Raji (cell line): ENCODE measurements at regions not wholly inside any gene's neighbourhood (a gene's known extent, or its start where the extent isn't known, plus 50 kb on each side); places are given as distances from the start of the nearest gene placed in this dataset.

Source experiments
- POLR2A ChIP-seq: IDR thresholded peaks from 2 replicates; pipeline ENCODE4 v1.6.1; 2011; ENCODE audit warnings: low read depth, low read length, control low read depth; ENCODE audit not compliant: insufficient read depth

GRCh38 chr13:106172176-106172905, 363.1 kb downstream of the EFNB2 start:
- TF ChIP-seq POLR2A = no peak

DNA sequence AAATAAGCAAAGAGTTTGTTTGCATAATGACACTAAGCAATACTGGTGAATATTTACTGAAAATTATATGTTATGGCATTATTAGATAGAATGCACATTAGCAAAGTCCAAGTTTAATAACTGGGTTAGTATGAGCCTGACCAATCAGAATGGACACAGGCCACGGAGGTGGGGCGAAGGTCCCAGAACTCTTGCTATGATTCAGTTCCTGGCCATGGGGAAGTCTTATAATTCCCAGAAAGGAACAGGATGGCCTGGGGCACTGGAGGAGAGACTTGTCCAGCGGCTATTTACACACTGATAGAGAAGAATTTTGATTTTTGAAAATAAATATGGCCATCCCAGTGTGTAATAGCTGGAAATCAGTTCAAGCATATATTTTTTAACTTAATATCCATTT, 372.0 kb downstream of the EFNB2 start:
- TF ChIP-seq POLR2A = no peak

GRCh38 chr13:106161146-106161545, 374.3 kb downstream of the EFNB2 start:
- TF ChIP-seq POLR2A = no peak

GRCh38 chr13:106159295-106160195, 375.9 kb downstream of the EFNB2 start:
- no peak for TF ChIP-seq POLR2A

DNA sequence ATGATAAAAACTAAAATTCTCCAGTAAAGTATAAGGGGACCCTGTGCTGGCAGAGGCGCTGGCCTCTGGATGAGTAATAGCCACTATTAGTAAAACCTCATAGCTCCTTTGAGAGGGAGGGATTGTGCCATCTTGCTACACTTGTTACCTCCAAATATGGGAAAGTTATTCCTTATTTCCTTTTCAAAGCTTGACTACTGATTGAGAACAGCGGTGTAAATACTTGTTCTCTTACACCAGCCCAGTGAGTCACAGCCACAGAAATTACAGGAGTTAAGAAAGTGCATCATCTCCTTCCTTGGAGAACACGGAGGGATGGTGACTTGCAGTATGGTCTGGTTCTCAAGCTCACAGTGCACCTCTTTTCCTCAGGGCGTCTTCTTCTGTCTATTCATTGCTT, 379.0 kb downstream of the EFNB2 start:
- TF ChIP-seq POLR2A = no peak

GRCh38 chr13:106155411-106155810, 380.1 kb downstream of the EFNB2 start:
- no peak for TF ChIP-seq POLR2A

DNA sequence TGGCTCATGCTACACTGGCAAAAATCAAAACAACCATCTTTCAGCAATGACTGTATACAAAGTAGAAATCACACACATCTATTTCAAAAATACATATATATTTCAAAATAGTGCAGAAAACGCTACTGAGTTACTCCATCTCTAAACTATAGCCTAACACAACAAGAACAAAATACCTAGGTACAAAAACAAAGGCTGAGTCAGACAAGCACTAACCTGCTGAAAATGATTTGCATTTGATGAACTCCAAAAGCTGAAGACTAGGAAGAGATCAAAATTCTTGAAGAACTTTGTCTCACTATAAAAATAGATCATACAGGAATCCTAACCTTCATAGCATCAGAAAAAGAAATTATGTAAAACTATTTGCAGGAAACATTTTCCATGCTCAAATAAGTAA, 381.6 kb downstream of the EFNB2 start:
- no peak for TF ChIP-seq POLR2A

- no peak for TF ChIP-seq POLR2A
Observed at GRCh38 chr13:106153041-106153440, 382.4 kb downstream of the EFNB2 start.

GRCh38 chr13:106152047-106152446, 383.4 kb downstream of the EFNB2 start:
- TF ChIP-seq POLR2A = no peak

- no peak for TF ChIP-seq POLR2A
Observed at GRCh38 chr13:106151056-106151699, 384.3 kb downstream of the EFNB2 start.

DNA sequence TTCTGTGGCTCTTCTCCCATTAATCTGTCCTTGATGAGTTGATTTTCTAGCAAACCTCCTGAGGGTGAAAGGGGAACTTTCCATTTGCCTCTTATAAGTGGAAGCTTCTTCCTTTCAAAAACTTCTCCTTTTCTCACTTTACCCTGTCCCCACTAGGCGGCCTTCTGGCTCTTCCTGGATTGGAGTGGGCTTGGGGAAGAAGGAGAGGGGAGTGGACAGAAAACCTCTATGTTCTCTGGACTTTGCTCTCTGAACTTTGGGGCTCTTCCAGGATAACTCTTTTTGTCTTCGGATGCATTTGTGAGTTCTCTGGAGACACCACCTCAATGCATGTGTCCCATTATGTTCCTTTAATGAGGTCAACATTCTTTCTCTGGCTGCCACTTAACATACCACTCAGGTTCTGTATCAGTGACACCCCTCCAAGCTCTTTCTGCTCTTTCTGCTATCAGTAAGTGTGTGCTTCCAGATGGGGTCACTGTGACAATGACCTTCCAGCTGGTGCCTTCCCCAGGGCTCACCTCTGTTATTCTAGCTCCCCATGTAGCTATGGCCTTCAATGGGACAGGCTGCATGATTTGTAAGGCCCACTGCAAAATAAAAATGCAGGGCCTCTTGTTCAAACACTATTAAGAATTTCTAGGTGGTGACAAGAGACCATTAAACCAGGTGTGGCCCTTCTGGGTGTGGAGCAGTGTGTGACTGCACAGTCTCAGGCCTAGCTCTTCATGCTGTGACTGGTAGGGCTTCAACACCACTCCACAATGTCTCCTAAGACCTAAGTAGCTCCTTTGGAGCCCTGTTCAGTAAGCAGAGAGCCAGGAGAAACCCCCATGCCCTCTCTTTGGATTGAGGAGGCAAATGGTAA, 389.2 kb downstream of the EFNB2 start:
- no peak for TF ChIP-seq POLR2A

DNA sequence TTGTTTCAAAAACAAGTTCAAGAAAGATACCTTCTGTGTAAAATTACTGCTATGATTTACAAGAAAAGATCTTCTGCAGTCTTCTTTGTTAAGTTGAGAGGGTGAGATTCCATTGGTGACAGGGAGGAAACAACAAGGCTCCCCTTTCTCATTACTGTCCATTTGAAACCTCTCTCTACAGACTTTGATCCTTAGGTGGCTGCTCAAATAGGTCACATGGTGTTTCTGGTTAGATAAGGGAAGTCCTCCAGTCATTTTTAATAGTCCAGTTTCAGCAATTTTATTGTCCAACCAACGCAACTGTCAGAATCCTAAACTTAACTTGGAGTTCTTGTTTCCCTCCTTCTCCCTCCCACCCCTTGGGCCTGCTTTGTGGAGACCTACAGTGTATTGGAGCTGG, 390.4 kb downstream of the EFNB2 start:
- TF ChIP-seq POLR2A = no peak

- no peak for TF ChIP-seq POLR2A
Observed at GRCh38 chr13:106143930-106144709, 391.3 kb downstream of the EFNB2 start.

GRCh38 chr13:106143392-106143791, 392.1 kb downstream of the EFNB2 start:
- no peak for TF ChIP-seq POLR2A
